ENCODE measurements at regions not wholly inside any gene's neighbourhood (a gene's known extent, or its start where the extent isn't known, plus 50 kb on each side); places are given as distances from the start of the nearest gene placed in this dataset.

GRCh38 chr11:16474659-16475058, 118.3 kb upstream of the SOX6 start:
- no peak overlapping the region for H4K91ac ChIP-seq (ENCODE audit: low read length)
- DNase-seq: no peak
- H3K4ac ChIP-seq (ENCODE audit: low read depth in 1 of 2, low read length in 2 of 2): no peak overlapping the region
- no peak overlapping the region for H3K23ac ChIP-seq (ENCODE audit: low read length in 2 of 2)
- no peak overlapping the region for H2BK5ac ChIP-seq (ENCODE audit: low read depth, low read length, poor library complexity, severe bottlenecking)
- H3K4me1 ChIP-seq (ENCODE audit: control insufficient read depth, insufficient read depth, low read depth, low read length): no peaks in the 10 kb centered on the region
- H2AFZ ChIP-seq (ENCODE audit: low read depth, low read length): no peak overlapping the region
- no peak overlapping the region for H3K9ac ChIP-seq (ENCODE audit: low read length)
- H4K8ac ChIP-seq (ENCODE audit: low read length): no peak overlapping the region
- H3K14ac ChIP-seq (ENCODE audit: low read length in 2 of 2): no peak overlapping the region
- no peaks in the 10 kb centered on the region for H3K27me3 ChIP-seq (ENCODE audit: control insufficient read depth in 1 of 2, insufficient read depth in 1 of 2, low read length in 2 of 2)
- H3K18ac ChIP-seq (ENCODE audit: low read depth in 1 of 2, low read length in 2 of 2): no peak overlapping the region
- H3K4me3 ChIP-seq (ENCODE audit: insufficient read depth in 1 of 2, low read depth in 1 of 2, low read length in 2 of 2): no peak overlapping the region
- no peak overlapping the region for H3K4me2 ChIP-seq (ENCODE audit: low read length, poor library complexity, severe bottlenecking)
- H3K36me3 ChIP-seq (ENCODE audit: control insufficient read depth in 1 of 2, insufficient read depth in 2 of 2, low read depth in 1 of 2, low read length in 2 of 2): no peaks in the 10 kb centered on the region
- H3K79me1 ChIP-seq (replicated peaks; ENCODE audit: low read length, poor library complexity, severe bottlenecking): no peaks in the 10 kb centered on the region
- no peak overlapping the region for H2BK12ac ChIP-seq (ENCODE audit: low read length in 2 of 2)
- no peaks in the 10 kb centered on the region for H3K9me3 ChIP-seq (ENCODE audit: control insufficient read depth, low read length)
- no peak overlapping the region for H2BK120ac ChIP-seq (ENCODE audit: low read depth, low read length)
- no peak overlapping the region for H2AK5ac ChIP-seq (ENCODE audit: low read length, severe bottlenecking)
- no peak overlapping the region for H2BK15ac ChIP-seq (ENCODE audit: low read depth, poor library complexity, severe bottlenecking)
- H3K27ac ChIP-seq (ENCODE audit: low read length, poor library complexity, severe bottlenecking): no peak overlapping the region
- 100% methylated on average over 2 of the region's 2 CpGs for WGBS

- H3K79me1 ChIP-seq (replicated peaks; ENCODE audit: low read length, poor library complexity, severe bottlenecking): no peaks in the 10 kb centered on the region
- no peak overlapping the region for H3K18ac ChIP-seq (ENCODE audit: low read depth in 1 of 2, low read length in 2 of 2)
- H2BK15ac ChIP-seq (ENCODE audit: low read depth, poor library complexity, severe bottlenecking): no peak overlapping the region
- H3K27me3 ChIP-seq (ENCODE audit: control insufficient read depth in 1 of 2, insufficient read depth in 1 of 2, low read length in 2 of 2): no peaks in the 10 kb centered on the region
- H2BK12ac ChIP-seq (ENCODE audit: low read length in 2 of 2): no peak overlapping the region
- H4K8ac ChIP-seq (ENCODE audit: low read length): no peak overlapping the region
- H4K91ac ChIP-seq (ENCODE audit: low read length): no peak overlapping the region
- no peak overlapping the region for H3K4ac ChIP-seq (ENCODE audit: low read depth in 1 of 2, low read length in 2 of 2)
- 92% methylated on average over 1 of the region's 2 CpGs for WGBS
- H3K4me3 ChIP-seq (ENCODE audit: insufficient read depth in 1 of 2, low read depth in 1 of 2, low read length in 2 of 2): no peak overlapping the region
- no peak overlapping the region for H2AFZ ChIP-seq (ENCODE audit: low read depth, low read length)
- H2BK5ac ChIP-seq (ENCODE audit: low read depth, low read length, poor library complexity, severe bottlenecking): no peak overlapping the region
- no peak overlapping the region for H2AK5ac ChIP-seq (ENCODE audit: low read length, severe bottlenecking)
- no peak overlapping the region for H3K14ac ChIP-seq (ENCODE audit: low read length in 2 of 2)
- H3K36me3 ChIP-seq (ENCODE audit: control insufficient read depth in 1 of 2, insufficient read depth in 2 of 2, low read depth in 1 of 2, low read length in 2 of 2): no peaks in the 10 kb centered on the region
- H3K9me3 ChIP-seq (ENCODE audit: control insufficient read depth, low read length): no peaks in the 10 kb centered on the region
- no peak for DNase-seq
- no peak overlapping the region for H3K9ac ChIP-seq (ENCODE audit: low read length)
- H3K4me1 ChIP-seq (ENCODE audit: control insufficient read depth, insufficient read depth, low read depth, low read length): no peaks in the 10 kb centered on the region
- H2BK120ac ChIP-seq (ENCODE audit: low read depth, low read length): no peak overlapping the region
- H3K23ac ChIP-seq (ENCODE audit: low read length in 2 of 2): no peak overlapping the region
- no peak overlapping the region for H3K27ac ChIP-seq (ENCODE audit: low read length, poor library complexity, severe bottlenecking)
- H3K4me2 ChIP-seq (ENCODE audit: low read length, poor library complexity, severe bottlenecking): no peak overlapping the region
Measured at GRCh38 chr11:16469968-16470367, 113.6 kb upstream of the SOX6 start.

- no peak overlapping the region for H3K23ac ChIP-seq (ENCODE audit: low read length in 2 of 2)
- H2BK120ac ChIP-seq (ENCODE audit: low read depth, low read length): no peak overlapping the region
- no peak overlapping the region for H4K91ac ChIP-seq (ENCODE audit: low read length)
- no peak overlapping the region for H2AFZ ChIP-seq (ENCODE audit: low read depth, low read length)
- 90% methylated on average over 2 of the region's 5 CpGs for WGBS
- H3K27ac ChIP-seq (ENCODE audit: low read length, poor library complexity, severe bottlenecking): no peak overlapping the region
- H3K36me3 ChIP-seq (ENCODE audit: control insufficient read depth in 1 of 2, insufficient read depth in 2 of 2, low read depth in 1 of 2, low read length in 2 of 2): no peaks in the 10 kb centered on the region
- no peak overlapping the region for H2BK5ac ChIP-seq (ENCODE audit: low read depth, low read length, poor library complexity, severe bottlenecking)
- no peak overlapping the region for H3K18ac ChIP-seq (ENCODE audit: low read depth in 1 of 2, low read length in 2 of 2)
- H3K4me3 ChIP-seq (ENCODE audit: insufficient read depth in 1 of 2, low read depth in 1 of 2, low read length in 2 of 2): no peak overlapping the region
- H3K27me3 ChIP-seq (ENCODE audit: control insufficient read depth in 1 of 2, insufficient read depth in 1 of 2, low read length in 2 of 2): no peaks in the 10 kb centered on the region
- H3K4me1 ChIP-seq (ENCODE audit: control insufficient read depth, insufficient read depth, low read depth, low read length): no peaks in the 10 kb centered on the region
- no peak overlapping the region for H2AK5ac ChIP-seq (ENCODE audit: low read length, severe bottlenecking)
- no peak overlapping the region for H3K9ac ChIP-seq (ENCODE audit: low read length)
- no peaks in the 10 kb centered on the region for H3K79me1 ChIP-seq (replicated peaks; ENCODE audit: low read length, poor library complexity, severe bottlenecking)
- H3K4ac ChIP-seq (ENCODE audit: low read depth in 1 of 2, low read length in 2 of 2): no peak overlapping the region
- H4K8ac ChIP-seq (ENCODE audit: low read length): no peak overlapping the region
- H3K14ac ChIP-seq (ENCODE audit: low read length in 2 of 2): no peak overlapping the region
- no peak overlapping the region for H2BK15ac ChIP-seq (ENCODE audit: low read depth, poor library complexity, severe bottlenecking)
- H2BK12ac ChIP-seq (ENCODE audit: low read length in 2 of 2): no peak overlapping the region
- no peaks in the 10 kb centered on the region for H3K9me3 ChIP-seq (ENCODE audit: control insufficient read depth, low read length)
- H3K4me2 ChIP-seq (ENCODE audit: low read length, poor library complexity, severe bottlenecking): no peak overlapping the region
- no peak for DNase-seq
Measured at GRCh38 chr11:16468735-16469453, 112.5 kb upstream of the SOX6 start.

- no peak overlapping the region for H4K8ac ChIP-seq (ENCODE audit: low read length)
- no peak overlapping the region for H2BK12ac ChIP-seq (ENCODE audit: low read length in 2 of 2)
- no peaks in the 10 kb centered on the region for H3K79me1 ChIP-seq (replicated peaks; ENCODE audit: low read length, poor library complexity, severe bottlenecking)
Measured at GRCh38 chr11:16460508-16460907, 104.2 kb upstream of the SOX6 start.

More at GRCh38 chr11:16460508-16460907, 104.2 kb upstream of the SOX6 start:
- no peak overlapping the region for H3K27ac ChIP-seq (ENCODE audit: low read length, poor library complexity, severe bottlenecking)
- H3K9ac ChIP-seq (ENCODE audit: low read length): no peak overlapping the region
- no peak overlapping the region for H3K14ac ChIP-seq (ENCODE audit: low read length in 2 of 2)
- H3K4me2 ChIP-seq (ENCODE audit: low read length, poor library complexity, severe bottlenecking): no peak overlapping the region
- no peak overlapping the region for H2BK5ac ChIP-seq (ENCODE audit: low read depth, low read length, poor library complexity, severe bottlenecking)
- no peak overlapping the region for H2BK120ac ChIP-seq (ENCODE audit: low read depth, low read length)
- H3K27me3 ChIP-seq (ENCODE audit: control insufficient read depth in 1 of 2, insufficient read depth in 1 of 2, low read length in 2 of 2): no peaks in the 10 kb centered on the region
- no peak overlapping the region for H3K23ac ChIP-seq (ENCODE audit: low read length in 2 of 2)
- H2AFZ ChIP-seq (ENCODE audit: low read depth, low read length): no peak overlapping the region
- H3K9me3 ChIP-seq (ENCODE audit: control insufficient read depth, low read length): no peaks in the 10 kb centered on the region
- H4K91ac ChIP-seq (ENCODE audit: low read length): no peak overlapping the region
- H3K4me1 ChIP-seq (ENCODE audit: control insufficient read depth, insufficient read depth, low read depth, low read length): no peaks in the 10 kb centered on the region
- no peak overlapping the region for H3K18ac ChIP-seq (ENCODE audit: low read depth in 1 of 2, low read length in 2 of 2)
- H2AK5ac ChIP-seq (ENCODE audit: low read length, severe bottlenecking): no peak overlapping the region
- H3K4me3 ChIP-seq (ENCODE audit: insufficient read depth in 1 of 2, low read depth in 1 of 2, low read length in 2 of 2): no peak overlapping the region
- no peaks in the 10 kb centered on the region for H3K36me3 ChIP-seq (ENCODE audit: control insufficient read depth in 1 of 2, insufficient read depth in 2 of 2, low read depth in 1 of 2, low read length in 2 of 2)
- H2BK15ac ChIP-seq (ENCODE audit: low read depth, poor library complexity, severe bottlenecking): no peak overlapping the region
- H3K4ac ChIP-seq (ENCODE audit: low read depth in 1 of 2, low read length in 2 of 2): no peak overlapping the region
- DNase-seq: no peak

All from mesenchymal stem cell (in vitro differentiated cells and primary cell).